LoVo (cell line): ENCODE measurements at regions not wholly inside any gene's neighbourhood (a gene's known extent, or its start where the extent isn't known, plus 50 kb on each side); places are given as distances from the start of the nearest gene placed in this dataset.

Experiments used
- DNase-seq: peaks from one replicate; pipeline ENCODE4 v3.0.0-alpha.2; 2016; ENCODE audit warnings: low spot score

GRCh38 chr19:31560086-31561060 is 211.1 kb upstream of the TSHZ3 start:
- DNase-seq = no peak

DNA sequence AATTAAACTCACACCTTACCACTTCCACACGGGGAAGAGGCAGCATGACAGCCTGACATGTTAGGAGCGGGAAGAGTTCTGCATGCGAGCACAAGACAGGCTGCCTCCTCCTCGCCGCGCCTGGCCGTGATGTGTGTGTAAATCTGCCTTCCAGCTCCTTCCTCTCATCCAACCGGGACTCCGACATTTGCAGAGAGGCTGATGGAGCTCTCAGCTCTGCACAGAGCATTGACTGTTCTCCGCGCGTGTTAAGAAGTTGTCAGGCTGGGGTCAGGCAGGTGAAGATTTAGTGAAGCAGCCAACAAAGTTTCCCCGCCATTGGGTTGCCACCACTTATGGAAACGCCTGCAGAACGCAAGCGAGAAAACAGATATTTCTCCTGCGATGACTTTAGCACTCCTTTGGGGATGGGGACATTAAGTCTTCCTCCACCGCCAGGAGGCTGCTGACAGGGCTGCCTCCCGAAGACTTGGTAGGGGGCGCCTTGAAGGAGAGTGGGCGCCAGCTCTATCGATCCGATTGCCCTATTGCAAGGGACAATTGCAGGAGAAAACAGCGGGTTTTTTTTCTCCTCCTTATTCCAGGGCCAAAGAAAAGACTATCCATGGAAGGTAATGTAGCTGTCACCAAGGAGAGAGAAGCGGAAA is 213.9 kb upstream of the TSHZ3 start:
- DNase-seq = no peak

DNA sequence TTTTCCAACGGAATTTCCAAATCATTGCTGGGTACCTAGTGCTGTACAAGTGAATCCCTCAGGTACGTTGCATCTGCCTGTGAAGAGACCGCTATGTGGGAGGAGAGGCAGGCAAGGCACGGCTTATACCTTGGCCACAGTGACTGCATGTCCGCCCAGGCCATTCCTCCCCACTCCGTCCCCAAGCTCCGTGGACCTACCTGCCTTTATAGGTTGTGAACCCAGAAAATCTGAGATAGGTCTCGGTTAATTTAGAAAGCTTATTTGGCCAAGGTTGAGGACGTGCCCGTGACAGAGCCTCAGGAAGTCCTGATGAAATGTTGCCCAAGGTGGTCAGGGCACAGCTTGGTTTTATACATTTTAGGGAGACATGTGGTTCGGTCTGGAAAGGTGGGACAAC is 218.5 kb upstream of the TSHZ3 start:
- no peak for DNase-seq

DNA sequence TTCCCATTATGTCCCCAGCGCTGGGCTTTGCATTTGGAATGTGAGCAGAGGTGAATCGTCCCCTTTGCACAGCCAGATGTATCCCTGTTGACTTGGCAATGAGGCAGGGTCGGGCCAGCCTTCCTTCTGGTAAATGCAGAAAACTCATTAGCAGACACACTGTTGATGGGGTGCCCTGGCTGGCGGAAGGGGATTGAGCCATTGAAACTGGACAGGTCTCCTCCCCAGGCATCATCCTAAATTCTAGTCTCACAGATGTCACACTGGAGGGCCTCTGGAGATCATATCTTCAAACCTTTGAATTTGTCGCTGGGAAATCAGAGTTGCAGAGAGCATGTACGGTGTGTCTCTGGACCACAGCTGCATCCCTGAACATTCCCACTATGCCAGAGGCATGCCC is 219.5 kb upstream of the TSHZ3 start:
- no peak for DNase-seq

GRCh38 chr19:31570718-31571117 is 221.5 kb upstream of the TSHZ3 start:
- no peak for DNase-seq

- DNase-seq = no peak
Observed at GRCh38 chr19:31572102-31572975, 223.1 kb upstream of the TSHZ3 start.

DNA sequence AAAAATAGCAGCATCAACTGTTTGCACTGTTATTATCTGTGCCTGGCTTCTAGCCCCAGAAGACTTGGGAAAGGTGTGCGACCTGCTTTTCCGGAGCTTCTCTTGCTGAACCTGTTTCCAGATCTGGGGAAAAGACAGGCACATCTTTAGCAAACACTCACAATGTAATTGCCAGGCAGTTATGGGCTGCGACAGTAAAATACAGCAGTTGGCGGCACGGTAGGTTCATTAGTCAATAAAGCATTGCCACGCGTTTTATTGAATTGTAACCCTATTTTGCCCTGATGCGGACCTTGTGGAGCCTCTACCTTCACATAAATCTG is 223.7 kb upstream of the TSHZ3 start:
- DNase-seq = no peak

DNA sequence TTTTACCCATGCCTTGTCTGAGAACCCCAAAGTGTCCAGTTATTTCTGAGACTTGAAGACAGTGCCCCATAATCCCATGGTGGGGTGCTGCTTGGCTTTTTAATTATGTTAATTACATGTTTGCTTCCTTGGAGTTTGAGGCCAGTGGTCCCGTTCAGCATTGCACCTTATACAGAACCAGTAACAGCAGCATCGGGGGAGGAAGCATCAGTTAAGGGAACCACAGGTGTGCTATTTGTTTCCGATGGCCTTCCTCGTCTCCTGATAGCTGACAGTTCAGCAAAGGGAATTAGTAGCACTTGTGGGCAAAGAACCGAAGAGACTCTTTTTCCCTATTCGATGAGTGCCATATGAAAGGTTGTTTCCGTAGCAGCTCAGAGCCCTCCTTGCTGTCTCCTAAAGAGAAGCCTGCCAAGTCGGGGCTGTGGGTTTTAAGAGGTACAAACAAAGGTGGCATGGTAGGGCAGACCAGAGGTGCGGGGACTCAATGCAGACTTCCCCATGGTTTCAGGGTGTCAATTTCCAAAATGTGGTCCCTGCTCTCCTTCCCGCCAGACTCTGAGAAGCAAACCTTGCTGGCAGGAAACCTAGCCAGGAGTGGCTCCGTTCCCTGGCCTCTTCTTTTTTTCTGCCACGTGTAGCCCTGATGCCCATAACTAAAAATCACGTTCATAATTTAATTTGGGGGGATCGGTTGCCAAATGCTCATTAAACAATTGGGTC is 225.2 kb upstream of the TSHZ3 start:
- no peak for DNase-seq

GRCh38 chr19:31575846-31576335 is 226.7 kb upstream of the TSHZ3 start:
- DNase-seq = no peak

- DNase-seq = no peak
Observed at GRCh38 chr19:31578326-31578725, 229.1 kb upstream of the TSHZ3 start.

- DNase-seq = no peak
Observed at GRCh38 chr19:31583148-31583547, 233.9 kb upstream of the TSHZ3 start.

- no peak for DNase-seq
Observed at GRCh38 chr19:31586282-31586681, 237.0 kb upstream of the TSHZ3 start.

- DNase-seq = no peak
Observed at GRCh38 chr19:31589109-31589508, 239.9 kb upstream of the TSHZ3 start.

GRCh38 chr19:31591258-31591657 is 242.0 kb upstream of the TSHZ3 start:
- DNase-seq = no peak

- DNase-seq = no peak
Observed at GRCh38 chr19:31592456-31592855, 243.2 kb upstream of the TSHZ3 start.

- DNase-seq = no peak
Observed at GRCh38 chr19:31594701-31595100, 245.5 kb upstream of the TSHZ3 start.

DNA sequence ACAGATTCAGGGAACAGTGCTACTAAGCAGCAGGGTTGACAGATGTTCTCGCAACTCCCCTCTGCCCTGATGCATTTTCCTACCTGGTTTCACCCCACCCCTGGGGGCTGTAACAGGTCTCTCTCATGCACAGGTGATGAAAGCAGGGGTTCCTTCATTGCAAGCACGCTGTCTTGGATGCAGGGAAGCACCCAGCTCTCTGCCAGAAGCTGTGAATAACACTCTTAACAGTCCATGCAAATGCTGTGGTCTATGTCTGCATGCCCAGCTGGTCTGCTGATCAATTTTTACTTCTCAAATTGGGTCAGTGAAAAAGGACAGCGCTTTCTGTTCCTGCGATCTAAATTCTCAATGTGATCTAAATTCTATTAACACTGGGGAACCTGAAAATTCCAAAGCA is 246.3 kb upstream of the TSHZ3 start:
- no peak for DNase-seq

DNA sequence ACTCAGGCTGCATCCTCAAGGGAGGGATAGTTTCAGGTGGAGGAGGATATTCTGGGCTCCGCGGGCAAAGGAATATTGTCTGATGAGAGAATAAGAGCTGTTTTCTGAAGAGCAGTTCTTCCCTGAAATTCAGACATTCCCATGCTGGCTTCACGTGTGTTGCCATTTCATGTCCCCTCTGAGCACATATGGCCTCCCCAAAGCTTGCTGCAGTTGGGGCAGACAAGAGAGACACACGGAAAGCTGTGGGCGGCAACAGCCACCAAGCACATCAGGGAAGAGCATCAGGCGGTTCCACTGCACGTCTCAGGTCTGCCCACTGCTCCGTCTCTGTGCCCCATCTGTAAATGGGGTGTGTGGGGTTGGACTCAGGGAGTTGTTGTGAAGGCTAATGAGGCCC is 247.5 kb upstream of the TSHZ3 start:
- no peak for DNase-seq

GRCh38 chr19:31597616-31598015 is 248.4 kb upstream of the TSHZ3 start:
- DNase-seq = no peak

DNA sequence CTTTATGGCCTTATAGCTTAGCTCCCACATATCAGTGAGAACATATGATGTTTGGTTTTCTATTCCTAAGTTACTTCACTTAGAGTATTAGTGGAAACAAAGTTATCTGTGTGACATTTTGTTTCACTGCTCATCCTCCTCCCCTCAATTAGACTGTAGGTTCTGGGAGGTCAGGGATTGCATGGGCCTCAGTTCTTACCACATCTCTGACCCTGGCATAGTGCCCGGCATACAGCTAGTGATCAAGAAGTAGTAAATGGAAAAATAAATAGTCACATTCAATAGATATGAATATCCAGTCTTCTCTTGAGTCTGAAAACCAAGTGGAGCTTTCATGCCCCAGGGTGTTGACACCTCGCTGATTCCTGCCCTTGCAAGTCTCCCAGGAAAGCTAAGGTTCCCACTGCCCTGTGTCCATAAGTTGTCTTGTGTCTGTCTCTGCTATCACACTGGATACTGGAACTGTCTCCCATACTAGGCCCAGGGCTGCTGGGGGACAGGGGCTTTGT is 249.5 kb upstream of the TSHZ3 start:
- DNase-seq = no peak

DNA sequence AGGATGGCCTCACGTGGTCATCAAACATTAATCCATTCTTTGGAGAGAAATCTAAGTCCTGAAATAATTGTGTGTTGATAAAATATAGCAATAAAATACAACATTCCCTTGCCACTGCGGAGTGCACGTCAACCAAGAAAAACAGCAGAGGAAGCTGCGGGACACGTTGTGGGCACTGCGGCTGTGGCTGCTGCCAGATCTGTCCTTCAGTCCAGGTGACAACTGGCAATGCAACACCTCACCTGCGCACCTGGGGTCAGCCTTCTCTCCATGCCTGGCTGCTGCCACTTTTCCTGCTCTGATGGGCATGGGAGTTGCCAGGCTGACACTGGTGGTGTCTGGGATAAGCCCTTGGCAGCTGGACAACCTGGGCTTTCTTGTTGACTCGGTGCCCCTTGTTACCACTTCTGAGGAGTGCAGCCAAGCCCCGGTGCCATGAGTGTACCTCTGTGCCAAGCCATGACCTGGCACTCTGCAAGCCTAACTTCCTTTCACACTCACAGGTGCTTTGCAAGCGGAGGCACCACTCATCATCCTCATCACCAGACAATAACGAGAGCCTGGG is 251.6 kb upstream of the TSHZ3 start:
- no peak for DNase-seq
